SJSA1 (cell line): ENCODE measurements at regions not wholly inside any gene's neighbourhood (a gene's known extent, or its start where the extent isn't known, plus 50 kb on each side); places are given as distances from the start of the nearest gene placed in this dataset.

Experiments used
- DNase-seq, 2 experiments: peaks; one replicate each; pipeline ENCODE4 v3.0.0-alpha.2; 2015 to 2020; ENCODE audit warnings: low spot score in 2 of 2, low read depth in 1 of 2
- H3K27ac ChIP-seq: fragments of 250-450 bp; sonication (Bioruptor Pico); 2 replicates; pipeline ENCODE4 v1.5.1; 2020; ENCODE audit warnings: mild to moderate bottlenecking, moderate library complexity
- H3K27me3 ChIP-seq: fragments of 250-450 bp; sonication (Bioruptor Pico); replicated peaks from 2 replicates; pipeline ENCODE4 v1.5.1; 2020; ENCODE audit warnings: mild to moderate bottlenecking, moderate library complexity
- H3K36me3 ChIP-seq: fragments of 250-450 bp; sonication (Bioruptor Pico); 2 replicates; pipeline ENCODE4 v1.5.1; 2020; ENCODE audit warnings: mild to moderate bottlenecking
- H3K4me1 ChIP-seq: fragments of 250-450 bp; sonication (Bioruptor Pico); replicated peaks from 2 replicates; pipeline ENCODE4 v1.6.1; 2021; ENCODE audit warnings: mild to moderate bottlenecking
- H3K4me3 ChIP-seq: fragments of 250-450 bp; sonication (Bioruptor Pico); 2 replicates; pipeline ENCODE4 v1.5.1; 2020; ENCODE audit warnings: mild to moderate bottlenecking
- H3K9me3 ChIP-seq: fragments of 250-450 bp; sonication (Bioruptor Pico); replicated peaks from 2 replicates; pipeline ENCODE4 v1.5.1; 2020; ENCODE audit warnings: mild to moderate bottlenecking

- 0 out of 2 replicates have a peak, but pooled peaks cover 5% of the 10 kb centered on the region for H3K36me3 ChIP-seq
- no peak for DNase-seq
- no peaks in the 10 kb centered on the region for H3K27me3 ChIP-seq
- peaks cover 5% of the 10 kb centered on the region for H3K4me1 ChIP-seq
- no peak overlapping the region for H3K4me3 ChIP-seq
- H3K27ac ChIP-seq: no peak overlapping the region
- H3K9me3 ChIP-seq: no peaks in the 10 kb centered on the region
These were observed 121.7 kb upstream of the WWC1 start for GRCh38 chr5:168169791-168170190.

- no peaks in the 10 kb centered on the region for H3K9me3 ChIP-seq
- no peaks in the 10 kb centered on the region for H3K27me3 ChIP-seq
- DNase-seq: no peak
- H3K4me1 ChIP-seq: no peaks in the 10 kb centered on the region
- H3K4me3 ChIP-seq: no peak overlapping the region
- H3K36me3 ChIP-seq: 0 out of 2 replicates have a peak, but pooled peaks cover 5% of the 10 kb centered on the region
- no peak overlapping the region for H3K27ac ChIP-seq
These were observed 119.3 kb upstream of the WWC1 start for GRCh38 chr5:168171901-168172759.

GRCh38 chr5:168172760-168173223 is 118.7 kb upstream of the WWC1 start:
- H3K36me3 ChIP-seq: 0 out of 2 replicates have a peak, but pooled peaks cover 3% of the 10 kb centered on the region
- DNase-seq: no peak
- no peaks in the 10 kb centered on the region for H3K9me3 ChIP-seq
- H3K27ac ChIP-seq: no peak overlapping the region
- no peaks in the 10 kb centered on the region for H3K4me1 ChIP-seq
- H3K27me3 ChIP-seq: no peaks in the 10 kb centered on the region
- no peak overlapping the region for H3K4me3 ChIP-seq

- Histone ChIP-seq H3K4me1 (no peaks in the 10 kb centered on the region), H3K27ac (no peak overlapping the region), H3K27me3 (no peaks in the 10 kb centered on the region), H3K36me3 (0 out of 2 replicates have a peak, but pooled peaks cover 3% of the 10 kb centered on the region), H3K9me3 (no peaks in the 10 kb centered on the region), H3K4me3 (no peak overlapping the region)
- DNase-seq: no peak
These were observed 117.1 kb upstream of the WWC1 start for GRCh38 chr5:168174376-168174775.

- Histone ChIP-seq H3K4me1 (no peaks in the 10 kb centered on the region), H3K36me3 (0 out of 2 replicates have a peak, but pooled peaks cover 3% of the 10 kb centered on the region), H3K4me3 (no peak overlapping the region), H3K9me3 (no peaks in the 10 kb centered on the region), H3K27ac (no peak overlapping the region), H3K27me3 (no peaks in the 10 kb centered on the region)
- no peak for DNase-seq
These were observed 115.2 kb upstream of the WWC1 start for GRCh38 chr5:168176251-168176650.

GRCh38 chr5:168176941-168177340 is 114.5 kb upstream of the WWC1 start:
- no peak overlapping the region for H3K4me3 ChIP-seq
- no peak overlapping the region for H3K27ac ChIP-seq
- DNase-seq: no peak
- H3K9me3 ChIP-seq: no peaks in the 10 kb centered on the region
- H3K36me3 ChIP-seq: no peaks in the 10 kb centered on the region
- H3K4me1 ChIP-seq: no peaks in the 10 kb centered on the region
- no peaks in the 10 kb centered on the region for H3K27me3 ChIP-seq

GRCh38 chr5:168177831-168178450 is 113.5 kb upstream of the WWC1 start:
- Histone ChIP-seq H3K27ac (no peak overlapping the region), H3K27me3 (no peaks in the 10 kb centered on the region), H3K4me1 (no peaks in the 10 kb centered on the region), H3K9me3 (no peaks in the 10 kb centered on the region), H3K4me3 (no peak overlapping the region), H3K36me3 (no peaks in the 10 kb centered on the region)
- no peak for DNase-seq

- Histone ChIP-seq H3K27me3 (no peaks in the 10 kb centered on the region), H3K27ac (no peak overlapping the region), H3K4me3 (no peak overlapping the region), H3K9me3 (no peaks in the 10 kb centered on the region), H3K36me3 (no peaks in the 10 kb centered on the region), H3K4me1 (no peaks in the 10 kb centered on the region)
- DNase-seq: no peak
These were observed 112.3 kb upstream of the WWC1 start for GRCh38 chr5:168179192-168179593.

GRCh38 chr5:168182269-168182668 is 109.2 kb upstream of the WWC1 start:
- no peak for DNase-seq
- Histone ChIP-seq H3K4me1 (no peaks in the 10 kb centered on the region), H3K4me3 (no peak overlapping the region), H3K27ac (no peak overlapping the region), H3K9me3 (no peaks in the 10 kb centered on the region), H3K36me3 (no peaks in the 10 kb centered on the region), H3K27me3 (no peaks in the 10 kb centered on the region)

- DNase-seq: no peak
- Histone ChIP-seq H3K4me3 (no peak overlapping the region), H3K9me3 (no peaks in the 10 kb centered on the region), H3K4me1 (no peaks in the 10 kb centered on the region), H3K36me3 (no peaks in the 10 kb centered on the region), H3K27me3 (no peaks in the 10 kb centered on the region), H3K27ac (no peak overlapping the region)
These were observed 107.3 kb upstream of the WWC1 start for GRCh38 chr5:168184103-168184502.

GRCh38 chr5:168186289-168187074 is 105.0 kb upstream of the WWC1 start:
- H3K4me1 ChIP-seq: no peaks in the 10 kb centered on the region
- DNase-seq: no peak
- H3K27me3 ChIP-seq: no peaks in the 10 kb centered on the region
- no peak overlapping the region for H3K27ac ChIP-seq
- peaks cover 3% of the 10 kb centered on the region; the same call in 1 of the 2 replicates for H3K36me3 ChIP-seq
- H3K9me3 ChIP-seq: no peaks in the 10 kb centered on the region
- H3K4me3 ChIP-seq: no peak overlapping the region

- Histone ChIP-seq H3K4me1 (no peaks in the 10 kb centered on the region), H3K36me3 (peaks cover 4% of the 10 kb centered on the region; the same call in 1 of the 2 replicates), H3K9me3 (no peaks in the 10 kb centered on the region), H3K27me3 (no peaks in the 10 kb centered on the region), H3K4me3 (no peak overlapping the region), H3K27ac (no peak overlapping the region)
- no peak for DNase-seq
These were observed 103.8 kb upstream of the WWC1 start for GRCh38 chr5:168187614-168188013.

GRCh38 chr5:168188182-168188581 is 103.3 kb upstream of the WWC1 start:
- Histone ChIP-seq H3K27ac (no peak overlapping the region), H3K9me3 (no peaks in the 10 kb centered on the region)

More at GRCh38 chr5:168188182-168188581, 103.3 kb upstream of the WWC1 start:
- Histone ChIP-seq H3K4me3 (no peak overlapping the region), H3K27me3 (no peaks in the 10 kb centered on the region), H3K4me1 (no peaks in the 10 kb centered on the region), H3K36me3 (peaks cover 4% of the 10 kb centered on the region; the same call in 1 of the 2 replicates)
- no peak for DNase-seq
